NCI-H146 (cell line): ENCODE measurements at regions not wholly inside any gene's neighbourhood (a gene's known extent, or its start where the extent isn't known, plus 50 kb on each side); places are given as distances from the start of the nearest gene placed in this dataset.

Source experiments
- DNase-seq: peaks from one replicate; lab custom pipeline; 2025; lab: John Stamatoyannopoulos, UW

DNA sequence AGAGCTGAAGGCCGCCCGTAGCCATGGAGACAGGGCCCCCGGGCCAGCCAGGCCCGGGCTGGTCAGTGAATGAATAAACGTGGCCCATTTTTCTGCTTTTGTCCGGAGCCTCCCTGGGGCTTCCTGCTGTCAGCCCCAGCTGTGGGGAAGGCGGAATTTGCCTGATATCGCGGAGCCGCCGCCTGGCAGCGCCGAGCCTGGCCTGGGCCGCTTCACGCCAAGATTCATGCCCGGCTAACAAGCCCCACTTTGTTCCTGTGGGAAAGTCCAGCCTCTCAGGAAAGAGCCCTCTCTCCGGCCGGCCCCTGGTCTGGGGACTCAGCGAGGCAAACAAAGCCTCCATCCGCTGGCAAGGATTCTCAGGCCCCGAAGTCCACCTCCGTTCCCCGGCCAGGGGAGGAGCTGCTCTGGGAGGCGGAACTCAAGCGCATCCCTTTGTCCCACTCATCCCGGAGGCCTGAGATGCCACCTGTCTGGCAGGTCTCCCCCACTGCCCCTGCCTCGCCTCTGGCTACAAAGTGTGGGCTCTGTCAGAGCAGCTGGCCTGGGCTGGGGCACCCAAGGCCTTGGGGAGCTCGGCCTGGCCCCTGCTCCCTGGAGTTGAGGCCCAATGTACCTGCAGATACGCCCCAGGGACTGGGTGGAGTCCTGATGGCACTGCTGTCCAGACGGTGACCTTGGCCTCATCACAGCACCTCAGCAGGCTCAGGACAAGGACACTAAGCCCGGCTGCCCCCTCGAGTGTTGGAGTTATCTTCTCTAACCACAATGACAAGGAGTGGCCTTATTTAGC, 51.6 kb upstream of the SLC6A11 start:
- DNase-seq = no peak

DNA sequence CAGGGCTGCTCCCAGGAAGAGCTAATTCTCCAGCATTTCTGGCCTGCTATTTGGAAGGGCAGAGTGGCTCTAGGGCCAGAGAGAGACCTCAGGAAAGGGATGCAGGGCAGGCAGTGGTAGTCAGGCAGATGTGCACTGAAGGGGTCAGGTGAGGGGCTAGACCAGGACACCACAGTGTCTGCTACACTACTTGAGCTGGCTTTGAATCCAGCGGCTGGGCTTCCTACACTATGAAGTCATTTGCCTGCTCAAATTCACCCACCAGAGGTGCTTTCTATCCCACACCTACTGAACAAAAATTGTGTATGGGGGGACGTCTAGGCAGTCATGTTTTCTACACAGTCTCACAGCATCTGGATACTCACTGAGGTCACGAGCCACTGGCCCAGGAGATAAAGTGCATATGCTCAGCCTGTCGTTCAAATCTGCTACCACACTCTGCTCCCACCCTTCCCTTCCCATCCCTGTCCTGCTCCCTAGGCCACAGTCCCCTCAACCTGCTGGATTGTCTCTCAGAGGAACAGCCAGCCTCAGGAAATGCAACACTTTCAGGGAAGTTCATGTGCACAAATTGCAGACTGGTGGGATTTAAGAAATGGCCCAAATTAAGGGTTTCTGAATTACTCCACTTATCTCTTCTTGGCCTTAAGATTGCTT, 49.9 kb upstream of the SLC6A11 start:
- no peak for DNase-seq
